ACHN (cell line): ENCODE measurements at regions not wholly inside any gene's neighbourhood (a gene's known extent, or its start where the extent isn't known, plus 50 kb on each side); places are given as distances from the start of the nearest gene placed in this dataset.
"Not testable (repeated sequence)": the region's sequence is repeated elsewhere in the genome, so short reads cannot be mapped to it uniquely, and the experiment has no call there.

Experiments
- DNase-seq: peaks from one replicate; pipeline ENCODE4 v3.0.0-alpha.2; 2015
- in situ Hi-C: cut with HindIII; loops from 2 replicates; pipeline ENCODE4 v1.10.0; 2017; ENCODE audit warnings: low sequenced_read_pairs, low pct_ligation_motif_present, low pct_unique_long_range_greater_than_20kb

GRCh38 chr7:16121876-16122390, 299.4 kb downstream of the CRPPA start:
- no peak for DNase-seq
- in situ Hi-C loops, result no loop called here

GRCh38 chr7:16115374-16115773, 306.0 kb downstream of the CRPPA start:
- in situ Hi-C loops, result no loop called here
- DNase-seq, result no peak

GRCh38 chr7:16114633-16115032, 306.7 kb downstream of the CRPPA start:
- DNase-seq, result peak; percentile 46
- in situ Hi-C loops, result no loop called here

GRCh38 chr7:16114071-16114470, 307.3 kb downstream of the CRPPA start:
- no peak for DNase-seq

GRCh38 chr7:16113058-16113457, 308.3 kb downstream of the CRPPA start:
- no peak for DNase-seq
- in situ Hi-C loops, result no loop called here

More at GRCh38 chr7:16114071-16114470, 307.3 kb downstream of the CRPPA start:
- in situ Hi-C loops, result no loop called here

- no peak for DNase-seq
- in situ Hi-C loops, result no loop called here
These were observed 314.5 kb downstream of the CRPPA start for GRCh38 chr7:16106869-16107268.

- in situ Hi-C loops, result no loop called here
- no peak for DNase-seq
These were observed 315.0 kb downstream of the CRPPA start for GRCh38 chr7:16106300-16106699.

GRCh38 chr7:16099302-16099849, 322.0 kb downstream of the CRPPA start:
- in situ Hi-C loops, result no loop called here
- no peak for DNase-seq

- DNase-seq, result peak; percentile 30
- in situ Hi-C loops, result no loop called here
These were observed 322.7 kb downstream of the CRPPA start for GRCh38 chr7:16098585-16099179.

GRCh38 chr7:16098058-16098457, 323.3 kb downstream of the CRPPA start:
- in situ Hi-C loops, result no loop called here
- DNase-seq, result no peak

- no peak for DNase-seq
- in situ Hi-C loops, result no loop called here
These were observed 326.0 kb downstream of the CRPPA start for GRCh38 chr7:16095171-16095950.

GRCh38 chr7:16094651-16095050, 326.7 kb downstream of the CRPPA start:
- no peak for DNase-seq
- in situ Hi-C loops, result no loop called here

- DNase-seq, result no peak
- in situ Hi-C loops, result no loop called here
These were observed 328.6 kb downstream of the CRPPA start for GRCh38 chr7:16092711-16093110.

- no peak for DNase-seq
- in situ Hi-C loops, result no loop called here
These were observed 329.5 kb downstream of the CRPPA start for GRCh38 chr7:16091701-16092310.

GRCh38 chr7:16089801-16090200, 331.5 kb downstream of the CRPPA start:
- in situ Hi-C loops, result no loop called here
- DNase-seq, result no peak

- no peak for DNase-seq
- in situ Hi-C loops, result no loop called here
These were observed 332.1 kb downstream of the CRPPA start for GRCh38 chr7:16089191-16089590.

GRCh38 chr7:16086743-16087142, 334.6 kb downstream of the CRPPA start:
- no peak for DNase-seq
- in situ Hi-C loops, result no loop called here

GRCh38 chr7:16085780-16086179, 335.6 kb downstream of the CRPPA start:
- DNase-seq, in situ Hi-C loops: not testable (repeated sequence)

- DNase-seq, result no peak
- in situ Hi-C loops, result no loop called here
These were observed 336.5 kb downstream of the CRPPA start for GRCh38 chr7:16084875-16085274.
